Erythroblast (primary cell): ENCODE measurements at regions not wholly inside any gene's neighbourhood (a gene's known extent, or its start where the extent isn't known, plus 50 kb on each side); places are given as distances from the start of the nearest gene placed in this dataset.

ENCODE experiments used
- GATA1 ChIP-seq: IDR thresholded peaks from 2 replicates; pipeline ENCODE4 v1.6.1; 2011; ENCODE audit warnings: low read depth, mild to moderate bottlenecking, control low read depth, low read length, moderate library complexity
- POLR2A ChIP-seq: IDR thresholded peaks from 2 replicates; pipeline ENCODE4 v1.6.1; 2011; ENCODE audit warnings: mild to moderate bottlenecking, low read length

DNA sequence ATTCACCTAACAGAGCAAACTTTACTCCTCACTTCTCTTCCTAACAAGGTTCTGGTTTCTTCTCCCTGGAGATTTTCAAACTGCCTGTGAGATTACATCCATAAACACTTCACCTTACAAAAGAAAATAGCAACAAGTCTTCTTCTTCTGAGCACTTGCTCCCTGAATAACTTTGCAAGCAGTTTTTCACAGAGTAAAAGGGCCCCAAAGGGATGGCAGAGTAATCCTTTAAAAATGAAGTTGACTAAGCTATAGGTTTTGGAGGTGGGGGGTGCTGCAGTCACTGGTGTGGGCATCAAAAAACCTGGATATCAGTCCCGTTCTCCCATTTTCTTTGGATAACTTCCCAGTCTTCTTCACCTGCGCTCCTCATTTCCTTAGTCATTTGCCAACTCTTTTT is 484.9 kb downstream of the MIAT start:
- no peak for TF ChIP-seq POLR2A
- TF ChIP-seq GATA1 = no peak
